ENCODE measurements at regions not wholly inside any gene's neighbourhood (a gene's known extent, or its start where the extent isn't known, plus 50 kb on each side); places are given as distances from the start of the nearest gene placed in this dataset.

DNA sequence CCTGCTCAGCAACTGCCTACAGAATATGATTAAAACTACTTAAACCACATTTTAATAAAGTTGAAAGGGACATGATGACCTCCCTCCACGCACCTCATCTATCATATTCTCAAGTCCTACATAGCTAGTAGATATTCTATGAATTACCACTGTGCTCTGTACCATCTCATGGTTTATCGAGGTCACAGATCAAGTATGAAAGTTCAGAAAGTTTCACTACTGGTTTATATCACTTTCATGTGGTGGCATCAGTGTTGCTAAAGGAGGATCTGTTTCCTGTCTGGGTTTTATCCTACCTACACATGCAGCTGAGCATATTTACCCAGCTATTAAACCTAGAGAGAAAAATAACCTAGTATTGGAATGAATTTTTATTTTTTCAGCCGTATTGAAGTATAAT, 214.9 kb upstream of the MON1B start:
- TF ChIP-seq, protein P1, sequence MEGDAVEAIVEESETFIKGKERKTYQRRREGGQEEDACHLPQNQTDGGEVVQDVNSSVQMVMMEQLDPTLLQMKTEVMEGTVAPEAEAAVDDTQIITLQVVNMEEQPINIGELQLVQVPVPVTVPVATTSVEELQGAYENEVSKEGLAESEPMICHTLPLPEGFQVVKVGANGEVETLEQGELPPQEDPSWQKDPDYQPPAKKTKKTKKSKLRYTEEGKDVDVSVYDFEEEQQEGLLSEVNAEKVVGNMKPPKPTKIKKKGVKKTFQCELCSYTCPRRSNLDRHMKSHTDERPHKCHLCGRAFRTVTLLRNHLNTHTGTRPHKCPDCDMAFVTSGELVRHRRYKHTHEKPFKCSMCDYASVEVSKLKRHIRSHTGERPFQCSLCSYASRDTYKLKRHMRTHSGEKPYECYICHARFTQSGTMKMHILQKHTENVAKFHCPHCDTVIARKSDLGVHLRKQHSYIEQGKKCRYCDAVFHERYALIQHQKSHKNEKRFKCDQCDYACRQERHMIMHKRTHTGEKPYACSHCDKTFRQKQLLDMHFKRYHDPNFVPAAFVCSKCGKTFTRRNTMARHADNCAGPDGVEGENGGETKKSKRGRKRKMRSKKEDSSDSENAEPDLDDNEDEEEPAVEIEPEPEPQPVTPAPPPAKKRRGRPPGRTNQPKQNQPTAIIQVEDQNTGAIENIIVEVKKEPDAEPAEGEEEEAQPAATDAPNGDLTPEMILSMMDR (IDR thresholded peaks at IDR 0.05) = no peak
- CTCF ChIA-PET = no interaction called here
- POLR2A ChIA-PET = no interaction called here
- no peak for ATAC-seq (ENCODE audit: low read depth)
- H3K27ac Mint-ChIP-seq = no peak overlapping the region
- DNase-seq = no peak
- no peaks in the 10 kb centered on the region for H3K4me1 Mint-ChIP-seq
- H3K27me3 Mint-ChIP-seq = no peaks in the 10 kb centered on the region
- H3K36me3 Mint-ChIP-seq (ENCODE audit: low read depth) = no peaks in the 10 kb centered on the region
- no peaks in the 10 kb centered on the region for H3K9me3 Mint-ChIP-seq
- H3K4me3 Mint-ChIP-seq = no peak overlapping the region
- intact Hi-C loops (cut with micrococcal nuclease) = no loop called here

DNA sequence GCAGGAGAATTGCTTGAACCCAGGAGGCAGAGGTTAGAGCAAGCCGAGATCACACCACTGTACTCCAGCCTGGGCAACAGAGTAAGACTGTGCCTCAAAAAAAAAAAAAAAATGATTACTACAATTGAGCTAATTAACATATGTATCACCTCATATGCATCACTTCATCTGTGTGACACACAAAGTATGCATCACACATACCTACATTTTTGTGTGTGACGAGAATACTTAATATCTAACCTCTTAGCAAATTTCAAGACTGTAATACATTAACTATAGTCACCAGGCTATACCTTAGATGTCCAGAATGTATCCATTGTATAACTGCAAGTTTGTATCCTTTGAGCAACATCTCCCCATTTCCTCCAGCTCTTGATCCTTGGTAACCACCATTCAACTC, 214.2 kb upstream of the MON1B start:
- ATAC-seq (ENCODE audit: low read depth) = no peak
- Mint-ChIP-seq H3K27me3 (no peaks in the 10 kb centered on the region), H3K27ac (no peak overlapping the region), H3K4me1 (no peaks in the 10 kb centered on the region), H3K36me3 (ENCODE audit: low read depth) (no peaks in the 10 kb centered on the region), H3K9me3 (no peaks in the 10 kb centered on the region), H3K4me3 (no peak overlapping the region)
- ChIA-PET POLR2A (no interaction called here), CTCF (no interaction called here)
- DNase-seq = no peak
- TF ChIP-seq, protein P1 (IDR thresholded peaks at IDR 0.05) = no peak
- intact Hi-C loops (cut with micrococcal nuclease) = no loop called here

DNA sequence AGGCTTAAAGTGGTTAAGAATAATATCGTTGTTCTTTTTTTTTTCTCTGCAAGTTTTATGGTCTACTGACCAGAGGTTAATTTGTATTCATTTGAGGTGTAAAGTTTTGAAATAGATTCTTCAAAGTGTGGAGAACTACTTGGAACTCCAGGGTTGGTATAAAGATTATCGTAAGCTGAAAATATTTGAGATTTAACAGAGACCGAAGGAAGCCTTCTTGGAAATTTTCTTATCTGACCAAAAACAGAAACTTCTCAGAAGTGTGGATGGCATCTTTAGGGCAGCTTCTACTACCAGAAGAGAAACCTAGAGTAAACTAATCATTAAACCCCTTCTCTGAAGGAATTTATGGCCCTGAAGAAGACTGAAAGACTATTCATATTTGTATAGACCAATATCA, 206.8 kb upstream of the MON1B start:
- H3K4me1 Mint-ChIP-seq = no peaks in the 10 kb centered on the region
- no peaks in the 10 kb centered on the region for H3K9me3 Mint-ChIP-seq
- no peak overlapping the region for H3K27ac Mint-ChIP-seq
- CTCF ChIA-PET = no interaction called here
- POLR2A ChIA-PET = no interaction called here
- no peaks in the 10 kb centered on the region for H3K27me3 Mint-ChIP-seq
- TF ChIP-seq, protein P1 (IDR thresholded peaks at IDR 0.05) = no peak
- no peaks in the 10 kb centered on the region for H3K36me3 Mint-ChIP-seq (ENCODE audit: low read depth)
- DNase-seq = no peak
- no peak for ATAC-seq (ENCODE audit: low read depth)
- intact Hi-C loops (cut with micrococcal nuclease) = no loop called here
- H3K4me3 Mint-ChIP-seq = no peak overlapping the region

DNA sequence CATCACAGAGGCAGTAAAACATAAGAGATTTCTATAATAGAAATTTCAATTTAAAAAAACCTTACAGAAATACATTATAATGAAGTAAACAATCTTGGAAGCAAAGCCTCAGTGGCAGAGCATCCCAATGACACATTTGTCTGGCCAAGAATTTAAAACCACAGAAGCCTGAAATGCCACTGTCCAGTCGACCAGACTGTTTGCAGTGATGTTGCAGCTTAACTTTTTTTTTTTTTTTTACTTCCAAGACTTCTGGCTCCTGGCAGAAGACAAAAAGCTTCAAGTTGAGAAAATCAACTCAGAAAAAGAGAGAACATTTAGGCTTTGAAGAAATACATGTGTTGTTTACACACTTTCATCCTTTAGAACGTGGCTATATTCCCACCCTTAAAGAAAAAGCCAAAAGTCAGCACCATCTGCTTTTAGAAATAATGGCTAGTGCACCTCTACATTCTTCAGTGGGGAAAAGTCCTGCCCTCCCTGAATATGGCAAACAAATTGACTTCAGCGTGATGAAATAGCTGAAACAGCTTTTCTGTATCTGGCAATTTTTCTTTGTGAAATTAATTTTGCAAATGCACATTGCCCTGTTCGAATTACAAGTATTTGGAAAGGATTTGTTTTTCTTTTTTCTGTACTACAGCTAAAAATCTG, 205.5 kb upstream of the MON1B start:
- ATAC-seq (ENCODE audit: low read depth) (no peak), DNase-seq (no peak)
- Mint-ChIP-seq H3K4me3 (no peak overlapping the region), H3K4me1 (no peaks in the 10 kb centered on the region), H3K36me3 (ENCODE audit: low read depth) (no peaks in the 10 kb centered on the region), H3K9me3 (no peaks in the 10 kb centered on the region), H3K27me3 (no peaks in the 10 kb centered on the region), H3K27ac (no peak overlapping the region)
- TF ChIP-seq, protein P1 (IDR thresholded peaks at IDR 0.05) = no peak
- ChIA-PET CTCF (no interaction called here), POLR2A (no interaction called here)
- intact Hi-C loops (cut with micrococcal nuclease) = no loop called here

DNA sequence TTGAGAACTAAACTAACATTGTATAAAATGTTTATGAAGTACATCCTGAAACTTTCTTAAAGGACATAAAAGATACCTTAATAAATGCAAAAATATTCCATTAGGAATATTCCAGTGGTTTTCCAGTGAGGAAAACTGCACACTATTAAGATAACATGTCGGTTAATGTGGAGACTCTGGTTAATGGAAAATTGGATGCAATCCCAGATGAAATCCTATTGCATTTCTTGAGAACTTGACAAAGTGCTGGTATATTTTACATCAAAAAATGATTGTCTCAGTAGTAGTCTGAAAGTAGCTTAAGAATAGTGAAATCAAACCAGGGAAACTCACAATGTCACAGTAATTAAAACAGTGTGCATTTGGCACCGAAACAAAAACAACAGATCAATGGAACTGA, 202.5 kb upstream of the MON1B start:
- ChIA-PET POLR2A (no interaction called here), CTCF (no interaction called here)
- Mint-ChIP-seq H3K4me3 (no peak overlapping the region), H3K36me3 (ENCODE audit: low read depth) (no peaks in the 10 kb centered on the region), H3K9me3 (no peaks in the 10 kb centered on the region), H3K27ac (no peak overlapping the region), H3K27me3 (no peaks in the 10 kb centered on the region), H3K4me1 (no peaks in the 10 kb centered on the region)
- TF ChIP-seq, protein P1 (IDR thresholded peaks at IDR 0.05) = no peak
- DNase-seq (no peak), ATAC-seq (ENCODE audit: low read depth) (no peak)
- intact Hi-C loops (cut with micrococcal nuclease) = no loop called here

All from activated B cell treated with CpG ODN at 0.5 μM for 24 hours (primary cell).